Heart left ventricle (tissue), 13 donors: ENCODE measurements at regions not wholly inside any gene's neighbourhood (a gene's known extent, or its start where the extent isn't known, plus 50 kb on each side); places are given as distances from the start of the nearest gene placed in this dataset.

ENCODE experiments used
- CTCF ChIP-seq, 12 donors: fragments of 200-600 bp; sonication (generic) in 4 of 12; IDR thresholded peaks; one replicate each; pipeline versions ENCODE4 v1.5.0 to v1.8.0; 2018 to 2022; ENCODE audit warnings: antibody characterized with exemption in 12 of 12, mild to moderate bottlenecking in 5 of 12
- POLR2A ChIP-seq, 2 donors: fragments of 450-650 bp; IDR thresholded peaks; one replicate each; pipeline ENCODE4 v1.6.1; 2017; ENCODE audit warnings: antibody characterized with exemption in 2 of 2, mild to moderate bottlenecking in 2 of 2, moderate library complexity in 2 of 2
- donor health status: ischemic (EF 13 %, LVEDD 7.1; RV severe dilation, severe dysfunction).
- donor health status: DM: no; HTN: yes; CAD: no.
- donor health status: DM: no; HTN: no; CAD: no.
- donor health status: ischemic (EF 25% LVEDD 6.9; RV normal size, moderate dysfunction).
- donor health status: ischemic (EF 25% LVEDD 5.7; RV mildly dilated, moderate dysfunction).
- donor health status: ischemic (EF 35%, LVEDD 5.7; RV mildly dilated, moderate dysfunction).
- donor health status: nonischemic (EF 11% LVEDD 7.7; RV severe dilation, severe dysfunction).
- donor health status: DM: yes; HTN: yes; CAD: no.
- donor health status: PGD.
- donor health status: ischemic (EF 29% LVEDD 5.4; RV normal size, mild dysfunction).
- donor health status: nonischemic (EF 23%, LVEDD 6.1; RV moderate dilation, normal function).

DNA sequence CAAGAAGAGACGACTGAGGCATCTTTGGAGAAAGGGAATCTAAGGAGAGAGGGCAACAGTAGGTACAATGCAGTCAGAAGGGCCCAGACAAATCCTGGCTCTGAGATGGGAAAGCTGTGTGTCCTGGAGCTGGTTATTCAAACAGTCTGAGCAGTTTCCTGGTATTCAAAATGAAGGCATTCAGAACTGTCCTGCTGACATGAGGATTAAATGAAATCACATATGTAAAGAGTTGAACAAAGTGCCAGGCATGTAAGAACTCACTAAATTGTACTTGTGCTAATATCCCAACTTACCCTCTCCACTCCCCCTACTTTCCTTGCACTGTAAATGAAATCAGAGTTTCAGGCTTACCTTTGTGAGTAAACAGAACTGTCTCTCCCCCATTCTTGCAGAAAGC lies 60.9 kb upstream of the LDB2 start:
- TF ChIP-seq CTCF (IDR thresholded peaks at IDR 0.05) (no peak), POLR2A (IDR thresholded peaks at IDR 0.05) (no peak)
